Posterior cingulate gyrus (tissue), 11 donors: ENCODE measurements at regions not wholly inside any gene's neighbourhood (a gene's known extent, or its start where the extent isn't known, plus 50 kb on each side); places are given as distances from the start of the nearest gene placed in this dataset.

Experiments
- DNase-seq, 10 donors: peaks; one replicate each; pipeline versions ENCODE4 v3.0.0 to v3.0.0-alpha.2; 2020 to 2021; ENCODE audit warnings: mixed read lengths in 3 of 10
- intact Hi-C: fragments of 100-400 bp; cut with DNase I; formaldehyde crosslinking; loops from one replicate; pipeline ENCODE4 v1.15.1; 2023

- DNase-seq: no peak
- intact Hi-C loops: no loop called here
Observed at GRCh38 chr1:94602802-94603625, 61.5 kb upstream of the F3 start.

GRCh38 chr1:94602316-94602715 lies 60.8 kb upstream of the F3 start:
- intact Hi-C loops: no loop called here
- no peak for DNase-seq

GRCh38 chr1:94600556-94600955 lies 59.0 kb upstream of the F3 start:
- DNase-seq: no peak
- intact Hi-C loops: no loop called here

GRCh38 chr1:94599095-94599813 lies 57.7 kb upstream of the F3 start:
- peak in 1 of 10 donors; percentile 31 for DNase-seq
- intact Hi-C loops: no loop called here

GRCh38 chr1:94597701-94598100 lies 56.1 kb upstream of the F3 start:
- intact Hi-C loops: no loop called here
- no peak for DNase-seq

- no peak for DNase-seq
- intact Hi-C loops: no loop called here
Observed at GRCh38 chr1:94596260-94596659, 54.7 kb upstream of the F3 start.

- no peak for DNase-seq
- intact Hi-C loops: no loop called here
Observed at GRCh38 chr1:94595658-94596057, 54.1 kb upstream of the F3 start.

GRCh38 chr1:94593611-94594010 lies 52.1 kb upstream of the F3 start:
- intact Hi-C loops: no loop called here
- no peak for DNase-seq

GRCh38 chr1:94592571-94592920 lies 51.0 kb upstream of the F3 start:
- intact Hi-C loops: no loop called here
- no peak for DNase-seq

GRCh38 chr1:94591823-94592570 lies 50.4 kb upstream of the F3 start:
- intact Hi-C loops: loop anchor here (2.0 kb wide), 1 partner anchor 51 kb away; the partner anchor contains the start of gene F3

More at GRCh38 chr1:94591823-94592570, 50.4 kb upstream of the F3 start:
- peak; percentile 24 to 90 (median 50) for DNase-seq
